A549 (cell line): ENCODE measurements at regions not wholly inside any gene's neighbourhood (a gene's known extent, or its start where the extent isn't known, plus 50 kb on each side); places are given as distances from the start of the nearest gene placed in this dataset.

ENCODE experiments used
- ATAC-seq, 2 experiments: fragments of 200-7000 bp in 1 of 2; fragments of >200 bp in 1 of 2; cut with Nextera tagmentation in 1 of 2; cut with Tn5 transposase in 1 of 2; 3 replicates each; pipeline versions ENCODE4 v1.8.0 to v1.9.1; 2018 to 2020; ENCODE audit warnings: mild to moderate bottlenecking in 1 of 2, moderate library complexity in 1 of 2
- CTCF ChIA-PET: fragments of 300-600 bp; sonication (Branson Sonifier 250); formaldehyde crosslinking; extraction: SDS; loops from one replicate; lab custom pipeline; 2021; ENCODE audit warnings: antibody characterized with exemption, inconsistent platforms; lab: Yijun Ruan, JAX
- POLR2A ChIA-PET: fragments of 350-600 bp; formaldehyde crosslinking; extraction: SDS; loops from one replicate; lab custom pipeline; 2021; ENCODE audit warnings: antibody characterized with exemption, inconsistent platforms; lab: Yijun Ruan, JAX
- DNase-seq, 2 experiments: peaks; one replicate each; pipeline versions ENCODE4 v3.0.0 to v3.0.0-alpha.2; 2011 to 2016; ENCODE audit warnings: low read depth in 1 of 2, low spot score in 1 of 2
- FAIRE-seq: peaks from 2 replicates; lab custom pipeline; 2011; peaks lifted over from hg19 to GRCh38; lab: Jason Lieb, UNC
- H3K27ac ChIP-seq, 2 experiments: fragments of >200 bp; sonication (Bioruptor Twin); formaldehyde crosslinking; 3 replicates each; pipeline ENCODE4 v1.5.1; 2016 to 2017
- H3K4me1 ChIP-seq: fragments of >200 bp; sonication (Bioruptor Twin); formaldehyde crosslinking; 3 replicates; pipeline ENCODE4 v1.6.1; 2016
- H3K4me2 ChIP-seq: fragments of >200 bp; sonication (Bioruptor Twin); formaldehyde crosslinking; 3 replicates; pipeline ENCODE4 v1.6.1; 2016
- H3K4me3 ChIP-seq: fragments of >200 bp; sonication (Bioruptor Twin); formaldehyde crosslinking; 3 replicates; pipeline ENCODE4 v1.5.1; 2016
- H3K9me3 ChIP-seq: fragments of >200 bp; sonication (Bioruptor Twin); formaldehyde crosslinking; 3 replicates; pipeline ENCODE4 v1.6.1; 2016
- CBX2 ChIP-seq: fragments of 200-600 bp; sonication (generic); IDR thresholded peaks from 2 replicates; pipeline ENCODE4 v1.6.1; 2016; ENCODE audit warnings: low read depth, mild to moderate bottlenecking, borderline replicate concordance
- CHD4 ChIP-seq: fragments of 200-600 bp; sonication (generic); IDR thresholded peaks from 2 replicates; pipeline ENCODE4 v1.6.1; 2016; ENCODE audit warnings: antibody characterized with exemption, mild to moderate bottlenecking, borderline replicate concordance
- ESRRA ChIP-seq: fragments of 150-350 bp; IDR thresholded peaks from 2 replicates; pipeline ENCODE4 v1.6.1; 2014; ENCODE audit warnings: mild to moderate bottlenecking, low read length, borderline replicate concordance
- FOSL2 ChIP-seq, 2 experiments: fragments of 450-650 bp in 1 of 2; fragments of >200 bp in 1 of 2; sonication (Bioruptor Twin) in 1 of 2; formaldehyde crosslinking; IDR thresholded peaks; 2 replicates each; pipeline versions ENCODE4 v1.5.0 to v1.6.1; 2016 to 2020; ENCODE audit warnings: mild to moderate bottlenecking in 1 of 2, moderate library complexity in 1 of 2
- GATA3 ChIP-seq: IDR thresholded peaks from 2 replicates; pipeline ENCODE4 v1.6.1; 2012; ENCODE audit warnings: borderline replicate concordance
- HOXA7 ChIP-seq: fragments of 250-450 bp; sonication (Bioruptor Pico); IDR thresholded peaks from 2 replicates; pipeline ENCODE4 v1.5.0; 2020; ENCODE audit warnings: mild to moderate bottlenecking, moderate library complexity
- JUNB ChIP-seq: fragments of >200 bp; sonication (Bioruptor Twin); formaldehyde crosslinking; IDR thresholded peaks from 2 replicates; pipeline ENCODE4 v1.6.1; 2016
- KDM1A ChIP-seq: fragments of 200-600 bp; sonication (generic); IDR thresholded peaks from 2 replicates; pipeline ENCODE4 v1.6.1; 2016; ENCODE audit warnings: low read depth, mild to moderate bottlenecking
- MAFK ChIP-seq: fragments of 450-650 bp; IDR thresholded peaks from 2 replicates; pipeline ENCODE4 v1.6.1; 2014; ENCODE audit not compliant: partially characterized antibody
- NPAS2 ChIP-seq: fragments of 250-450 bp; sonication (Bioruptor Pico); IDR thresholded peaks from 2 replicates; pipeline ENCODE4 v1.8.0; 2022; ENCODE audit warnings: mild to moderate bottlenecking, moderate library complexity, borderline replicate concordance
- NR3C1 ChIP-seq: fragments of >200 bp; sonication (Bioruptor Twin); formaldehyde crosslinking; IDR thresholded peaks from 3 replicates; pipeline ENCODE4 v1.6.1; 2017
- PHF8 ChIP-seq: fragments of 200-600 bp; sonication (generic); IDR thresholded peaks from 2 replicates; pipeline ENCODE4 v1.6.1; 2016; ENCODE audit warnings: low read depth, mild to moderate bottlenecking, antibody characterized with exemption, moderate library complexity, borderline replicate concordance
- RAD21 ChIP-seq, 2 experiments: fragments of >200 bp in 1 of 2; sonication (Bioruptor Twin) in 1 of 2; formaldehyde crosslinking in 1 of 2; IDR thresholded peaks in 1 of 2; conservative IDR thresholded peaks in 1 of 2; 2 replicates in 1 of 2; 3 replicates in 1 of 2; pipeline ENCODE4 v1.6.1; 2012 to 2018; ENCODE audit warnings: inconsistent platforms in 1 of 2
- TFCP2L1 ChIP-seq: fragments of 250-450 bp; sonication (Bioruptor Pico); IDR thresholded peaks from 2 replicates; pipeline ENCODE4 v1.5.0; 2021; ENCODE audit warnings: mild to moderate bottlenecking
- ZC3H11A ChIP-seq: fragments of 450-650 bp; IDR thresholded peaks from 2 replicates; pipeline ENCODE4 v1.6.1; 2014; ENCODE audit warnings: antibody characterized with exemption, mild to moderate bottlenecking
- WGBS: methylation state at CpG from one replicate; pipeline ENCODE4 v1.1.6; 2017; ENCODE audit errors: missing lambda C conversion rate; 5-methylcytosine and 5-hydroxymethylcytosine counted together
- TF ChIP-seq, protein P1 (sequence below): IDR thresholded peaks from 2 replicates; pipeline ENCODE4 v1.6.1; 2012
- TF ChIP-seq, protein P2 (sequence below): fragments of 450-650 bp; IDR thresholded peaks from 2 replicates; pipeline ENCODE4 v1.6.1; 2014; ENCODE audit warnings: antibody characterized with exemption
- TF ChIP-seq, protein P3 (sequence below): fragments of 250-450 bp; sonication (Bioruptor Pico); IDR thresholded peaks from 2 replicates; pipeline ENCODE4 v1.5.0; 2021; ENCODE audit warnings: mild to moderate bottlenecking, moderate library complexity, borderline replicate concordance
- TF ChIP-seq, protein P4 (sequence below): IDR thresholded peaks from 2 replicates; pipeline ENCODE4 v1.6.1; 2012
- TF ChIP-seq, protein P5 (sequence below): fragments of >200 bp; sonication (Bioruptor Twin); formaldehyde crosslinking; IDR thresholded peaks from 3 replicates; pipeline ENCODE4 v1.5.1; 2016

DNA sequence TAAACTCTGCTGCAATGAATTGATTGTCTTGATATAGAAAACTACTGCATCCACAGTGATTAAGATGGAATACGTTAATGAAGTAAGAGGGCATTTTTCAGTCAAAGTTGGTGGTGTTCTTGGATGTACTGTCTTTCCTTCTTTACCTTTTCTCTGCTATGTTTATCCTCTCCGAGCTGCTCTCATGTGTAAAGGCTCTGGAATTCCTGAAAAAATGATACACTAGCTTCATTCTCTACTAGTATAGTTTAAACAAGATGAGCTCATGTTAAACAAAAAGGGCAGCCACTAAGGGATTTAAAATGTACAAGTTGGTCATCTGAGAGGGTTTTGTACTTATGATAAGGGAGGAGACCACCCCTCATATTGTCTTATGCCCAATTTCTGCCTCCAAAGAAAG, 504.6 kb upstream of the NECTIN3 start:
- H3K4me1 ChIP-seq = peaks cover 32% of the 10 kb centered on the region
- DNase-seq (no peak), ATAC-seq (peak in 1 of 2 experiments; percentile 66; a peak in 3 of 6 replicates), FAIRE-seq (no peak)
- ChIA-PET POLR2A (no interaction called here), CTCF (no interaction called here)
- H3K4me2 ChIP-seq = peak overlapping the region; percentile 48
- no peak overlapping the region for H3K4me3 ChIP-seq
- H3K27ac ChIP-seq = peak overlapping the region; percentile 18 to 70; a peak in 4 of 6 replicates
- TF ChIP-seq, protein P1, sequence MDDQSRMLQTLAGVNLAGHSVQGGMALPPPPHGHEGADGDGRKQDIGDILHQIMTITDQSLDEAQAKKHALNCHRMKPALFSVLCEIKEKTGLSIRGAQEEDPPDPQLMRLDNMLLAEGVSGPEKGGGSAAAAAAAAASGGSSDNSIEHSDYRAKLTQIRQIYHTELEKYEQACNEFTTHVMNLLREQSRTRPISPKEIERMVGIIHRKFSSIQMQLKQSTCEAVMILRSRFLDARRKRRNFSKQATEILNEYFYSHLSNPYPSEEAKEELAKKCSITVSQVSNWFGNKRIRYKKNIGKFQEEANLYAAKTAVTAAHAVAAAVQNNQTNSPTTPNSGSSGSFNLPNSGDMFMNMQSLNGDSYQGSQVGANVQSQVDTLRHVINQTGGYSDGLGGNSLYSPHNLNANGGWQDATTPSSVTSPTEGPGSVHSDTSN = no peak
- TF ChIP-seq MAFK (no peak), PHF8 (no peak), ZC3H11A (no peak), TFCP2L1 (no peak), NR3C1 (no peak)
- TF ChIP-seq, protein P2, sequence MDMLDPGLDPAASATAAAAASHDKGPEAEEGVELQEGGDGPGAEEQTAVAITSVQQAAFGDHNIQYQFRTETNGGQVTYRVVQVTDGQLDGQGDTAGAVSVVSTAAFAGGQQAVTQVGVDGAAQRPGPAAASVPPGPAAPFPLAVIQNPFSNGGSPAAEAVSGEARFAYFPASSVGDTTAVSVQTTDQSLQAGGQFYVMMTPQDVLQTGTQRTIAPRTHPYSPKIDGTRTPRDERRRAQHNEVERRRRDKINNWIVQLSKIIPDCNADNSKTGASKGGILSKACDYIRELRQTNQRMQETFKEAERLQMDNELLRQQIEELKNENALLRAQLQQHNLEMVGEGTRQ = no peak
- TF ChIP-seq, protein P3, sequence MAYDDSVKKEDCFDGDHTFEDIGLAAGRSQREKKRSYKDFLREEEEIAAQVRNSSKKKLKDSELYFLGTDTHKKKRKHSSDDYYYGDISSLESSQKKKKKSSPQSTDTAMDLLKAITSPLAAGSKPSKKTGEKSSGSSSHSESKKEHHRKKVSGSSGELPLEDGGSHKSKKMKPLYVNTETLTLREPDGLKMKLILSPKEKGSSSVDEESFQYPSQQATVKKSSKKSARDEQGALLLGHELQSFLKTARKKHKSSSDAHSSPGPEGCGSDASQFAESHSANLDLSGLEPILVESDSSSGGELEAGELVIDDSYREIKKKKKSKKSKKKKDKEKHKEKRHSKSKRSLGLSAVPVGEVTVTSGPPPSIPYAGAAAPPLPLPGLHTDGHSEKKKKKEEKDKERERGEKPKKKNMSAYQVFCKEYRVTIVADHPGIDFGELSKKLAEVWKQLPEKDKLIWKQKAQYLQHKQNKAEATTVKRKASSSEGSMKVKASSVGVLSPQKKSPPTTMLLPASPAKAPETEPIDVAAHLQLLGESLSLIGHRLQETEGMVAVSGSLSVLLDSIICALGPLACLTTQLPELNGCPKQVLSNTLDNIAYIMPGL (CRISPR knock-in tag) = no peak
- TF ChIP-seq, protein P4, sequence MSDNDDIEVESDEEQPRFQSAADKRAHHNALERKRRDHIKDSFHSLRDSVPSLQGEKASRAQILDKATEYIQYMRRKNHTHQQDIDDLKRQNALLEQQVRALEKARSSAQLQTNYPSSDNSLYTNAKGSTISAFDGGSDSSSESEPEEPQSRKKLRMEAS = no peak
- no peaks in the 10 kb centered on the region for H3K9me3 ChIP-seq
- 17% methylated on average over 2 of the region's 2 CpGs for WGBS

DNA sequence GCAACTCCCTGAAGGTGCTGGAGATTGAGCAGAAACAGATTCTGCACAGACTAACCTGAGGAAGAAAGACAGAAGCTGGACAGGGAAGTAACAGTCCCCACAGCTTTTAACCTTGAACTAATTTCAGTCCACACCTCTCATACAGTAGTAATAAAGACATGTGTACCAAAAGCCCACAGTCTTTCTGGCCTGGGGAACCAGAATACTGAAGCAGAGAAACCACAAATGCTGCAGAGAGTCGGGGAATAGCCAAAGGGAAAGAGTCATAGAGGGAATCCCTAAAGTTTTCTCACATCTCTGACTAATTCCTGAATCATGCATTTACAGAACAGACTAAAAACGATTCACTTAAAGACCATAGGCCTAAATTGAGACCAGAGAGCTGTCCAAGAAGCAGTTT, 503.4 kb upstream of the NECTIN3 start:
- H3K9me3 ChIP-seq = no peaks in the 10 kb centered on the region
- FAIRE-seq = peak; percentile 13
- no peak overlapping the region for H3K4me3 ChIP-seq
- 0% methylated on average over 2 of the region's 2 CpGs for WGBS
- peaks cover 26% of the 10 kb centered on the region for H3K4me1 ChIP-seq
- peak overlapping the region; percentile 60 to 82; a peak in 5 of 6 replicates for H3K27ac ChIP-seq
- peak; percentile 66 to 84; a peak in 4 of 6 replicates for ATAC-seq
- TF ChIP-seq, protein P4 = peak; percentile 14; the same call in 1 of the 2 replicates
- TF ChIP-seq GATA3 (peak; percentile 28; the same call in 1 of the 2 replicates), NR3C1 (no peak), JUNB (peak; percentile 60), RAD21 (conservative IDR thresholded peaks at IDR 0.05 in 1 of 2, IDR thresholded peaks at IDR 0.05 in 1 of 2) (no peak), CHD4 (no peak), HOXA7 (CRISPR knock-in tag) (no peak), FOSL2 (IDR thresholded peaks at IDR 0.05) (peak; percentile 54), FOSL2 (CRISPR knock-in tag; IDR thresholded peaks at IDR 0.05) (peak; percentile 63), MAFK (no peak), ESRRA (no peak), KDM1A (no peak), NPAS2 (CRISPR knock-in tag) (no peak), CBX2 (no peak)
- TF ChIP-seq, protein P5, sequence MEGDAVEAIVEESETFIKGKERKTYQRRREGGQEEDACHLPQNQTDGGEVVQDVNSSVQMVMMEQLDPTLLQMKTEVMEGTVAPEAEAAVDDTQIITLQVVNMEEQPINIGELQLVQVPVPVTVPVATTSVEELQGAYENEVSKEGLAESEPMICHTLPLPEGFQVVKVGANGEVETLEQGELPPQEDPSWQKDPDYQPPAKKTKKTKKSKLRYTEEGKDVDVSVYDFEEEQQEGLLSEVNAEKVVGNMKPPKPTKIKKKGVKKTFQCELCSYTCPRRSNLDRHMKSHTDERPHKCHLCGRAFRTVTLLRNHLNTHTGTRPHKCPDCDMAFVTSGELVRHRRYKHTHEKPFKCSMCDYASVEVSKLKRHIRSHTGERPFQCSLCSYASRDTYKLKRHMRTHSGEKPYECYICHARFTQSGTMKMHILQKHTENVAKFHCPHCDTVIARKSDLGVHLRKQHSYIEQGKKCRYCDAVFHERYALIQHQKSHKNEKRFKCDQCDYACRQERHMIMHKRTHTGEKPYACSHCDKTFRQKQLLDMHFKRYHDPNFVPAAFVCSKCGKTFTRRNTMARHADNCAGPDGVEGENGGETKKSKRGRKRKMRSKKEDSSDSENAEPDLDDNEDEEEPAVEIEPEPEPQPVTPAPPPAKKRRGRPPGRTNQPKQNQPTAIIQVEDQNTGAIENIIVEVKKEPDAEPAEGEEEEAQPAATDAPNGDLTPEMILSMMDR = no peak
- DNase-seq = peak in 1 of 2 experiments; percentile 23
- CTCF ChIA-PET = interaction anchor here (0.8 kb wide), 1 partner anchor 94 kb away, joined by 3 read pairs; no protein-coding TSS in a partner anchor
- peak overlapping the region; percentile 51 for H3K4me2 ChIP-seq
- POLR2A ChIA-PET = no interaction called here
